ENCODE measurements at regions not wholly inside any gene's neighbourhood (a gene's known extent, or its start where the extent isn't known, plus 50 kb on each side); places are given as distances from the start of the nearest gene placed in this dataset.

- CTCF ChIA-PET: interaction anchor here (0.6 kb wide), 1 partner anchor 54 kb away, joined by 4 read pairs; no protein-coding TSS in a partner anchor
- no peaks in the 10 kb centered on the region for H3K4me1 Mint-ChIP-seq (ENCODE audit: insufficient read depth, unreplicated experiment)
- no peaks in the 10 kb centered on the region for H3K27me3 Mint-ChIP-seq (ENCODE audit: insufficient read depth, unreplicated experiment)
- H3K4me3 Mint-ChIP-seq (ENCODE audit: unreplicated experiment): no peak overlapping the region
- no TSS peak for BruUV-seq (replicated peaks)
- DNase-seq (ENCODE audit: unreplicated experiment): no peak
- POLR2A ChIA-PET: interaction anchor here (0.6 kb wide), 1 partner anchor 517 kb away, joined by 3 read pairs; no protein-coding TSS in a partner anchor
- TF ChIP-seq CTCF (IDR thresholded peaks at IDR 0.05; ENCODE audit: unreplicated experiment): no peak
- H3K9me3 Mint-ChIP-seq (ENCODE audit: unreplicated experiment): no peaks in the 10 kb centered on the region
- H3K27ac Mint-ChIP-seq (ENCODE audit: low read depth, unreplicated experiment): no peak overlapping the region
- intact Hi-C loops (cut with micrococcal nuclease): no loop called here
- H3K36me3 Mint-ChIP-seq (ENCODE audit: insufficient read depth, unreplicated experiment): no peaks in the 10 kb centered on the region
These were observed 517.3 kb upstream of the PTCHD4 start for GRCh38 chr6:48628316-48628715.

GRCh38 chr6:48626421-48626820, 515.4 kb upstream of the PTCHD4 start:
- H3K36me3 Mint-ChIP-seq (ENCODE audit: insufficient read depth, unreplicated experiment): no peaks in the 10 kb centered on the region
- BruUV-seq (replicated peaks): no TSS peak
- ChIA-PET CTCF (no interaction called here), POLR2A (no interaction called here)
- no peak overlapping the region for H3K27ac Mint-ChIP-seq (ENCODE audit: low read depth, unreplicated experiment)
- DNase-seq (ENCODE audit: unreplicated experiment): no peak
- H3K9me3 Mint-ChIP-seq (ENCODE audit: unreplicated experiment): no peaks in the 10 kb centered on the region
- TF ChIP-seq CTCF (IDR thresholded peaks at IDR 0.05; ENCODE audit: unreplicated experiment): no peak
- intact Hi-C loops (cut with micrococcal nuclease): no loop called here
- no peak overlapping the region for H3K4me3 Mint-ChIP-seq (ENCODE audit: unreplicated experiment)
- H3K4me1 Mint-ChIP-seq (ENCODE audit: insufficient read depth, unreplicated experiment): no peaks in the 10 kb centered on the region
- no peaks in the 10 kb centered on the region for H3K27me3 Mint-ChIP-seq (ENCODE audit: insufficient read depth, unreplicated experiment)

- Mint-ChIP-seq H3K27me3 (ENCODE audit: insufficient read depth, unreplicated experiment) (no peaks in the 10 kb centered on the region), H3K4me1 (ENCODE audit: insufficient read depth, unreplicated experiment) (no peaks in the 10 kb centered on the region), H3K27ac (ENCODE audit: low read depth, unreplicated experiment) (no peak overlapping the region), H3K9me3 (ENCODE audit: unreplicated experiment) (no peaks in the 10 kb centered on the region), H3K36me3 (ENCODE audit: insufficient read depth, unreplicated experiment) (no peaks in the 10 kb centered on the region), H3K4me3 (ENCODE audit: unreplicated experiment) (no peak overlapping the region)
- DNase-seq (ENCODE audit: unreplicated experiment): no peak
- POLR2A ChIA-PET: no interaction called here
- no peak for TF ChIP-seq CTCF (IDR thresholded peaks at IDR 0.05; ENCODE audit: unreplicated experiment)
- BruUV-seq (replicated peaks): no TSS peak
- intact Hi-C loops (cut with micrococcal nuclease): no loop called here
- CTCF ChIA-PET: interaction anchor here (0.5 kb wide), 1 partner anchor 993 kb away, joined by 3 read pairs; no protein-coding TSS in a partner anchor
These were observed 513.6 kb upstream of the PTCHD4 start for GRCh38 chr6:48624631-48625030.

- no TSS peak for BruUV-seq (replicated peaks)
- H3K27me3 Mint-ChIP-seq (ENCODE audit: insufficient read depth, unreplicated experiment): no peaks in the 10 kb centered on the region
- H3K4me1 Mint-ChIP-seq (ENCODE audit: insufficient read depth, unreplicated experiment): no peaks in the 10 kb centered on the region
- TF ChIP-seq CTCF (IDR thresholded peaks at IDR 0.05; ENCODE audit: unreplicated experiment): no peak
- H3K4me3 Mint-ChIP-seq (ENCODE audit: unreplicated experiment): no peak overlapping the region
- no peak for DNase-seq (ENCODE audit: unreplicated experiment)
- H3K9me3 Mint-ChIP-seq (ENCODE audit: unreplicated experiment): no peaks in the 10 kb centered on the region
- ChIA-PET POLR2A (no interaction called here), CTCF (no interaction called here)
- intact Hi-C loops (cut with micrococcal nuclease): no loop called here
- no peak overlapping the region for H3K27ac Mint-ChIP-seq (ENCODE audit: low read depth, unreplicated experiment)
- no peaks in the 10 kb centered on the region for H3K36me3 Mint-ChIP-seq (ENCODE audit: insufficient read depth, unreplicated experiment)
These were observed 508.8 kb upstream of the PTCHD4 start for GRCh38 chr6:48619771-48620170.

Measured in MCF 10A (cell line).